HCT116 (cell line): ENCODE measurements at regions not wholly inside any gene's neighbourhood (a gene's known extent, or its start where the extent isn't known, plus 50 kb on each side); places are given as distances from the start of the nearest gene placed in this dataset.

ENCODE experiments used
- ATAC-seq: fragments of 200-7000 bp; cut with Tn5 transposase; 2 replicates; pipeline ENCODE4 v1.9.1; 2020; ENCODE audit warnings: mild to moderate bottlenecking, moderate library complexity
- BruUV-seq: library from RNA; stranded (reverse); fragments of 400-500 nt; replicated peaks from 2 replicates; lab custom pipeline; 2021; lab: Mats Ljungman, UMichigan
- CTCF ChIA-PET: fragments of 300-600 bp; sonication (Branson Sonifier 250); formaldehyde crosslinking; loops from one replicate; lab custom pipeline; 2021; ENCODE audit warnings: antibody characterized with exemption; lab: Charles Lee
- POLR2A ChIA-PET: fragments of 300-600, 350-600 bp; sonication (Branson Sonifier 250); formaldehyde crosslinking; loops from one replicate; lab custom pipeline; 2021; ENCODE audit warnings: antibody characterized with exemption; lab: Charles Lee
- RAD21 ChIA-PET, 2 experiments: fragments of 300-600 bp; sonication (Branson Sonifier 250); formaldehyde crosslinking; loops; one replicate each; lab custom pipeline; 2023; ENCODE audit warnings: low total read pairs in 2 of 2; ENCODE audit not compliant: uncharacterized antibody in 2 of 2, unreplicated experiment in 2 of 2, low non-redundant PET in 1 of 2; lab: Charles Lee
- DNase-seq: peaks from one replicate; pipeline ENCODE4 v3.0.0-alpha.2; 2010; ENCODE audit warnings: low read depth, low spot score
- H2AFZ ChIP-seq: fragments of 200-600 bp; shearing (Covaris generic), sonication (generic); 2 replicates; pipeline ENCODE4 v1.6.1; 2017; ENCODE audit warnings: low read depth, mixed run types, mixed read lengths, antibody characterized with exemption, low read length; ENCODE audit not compliant: poor library complexity, severe bottlenecking
- H3K27ac ChIP-seq: 2 replicates; pipeline ENCODE4 v1.5.1; 2012; ENCODE audit warnings: low read depth, low read length
- H3K27me3 ChIP-seq: fragments of 200-600 bp; sonication (generic); 2 replicates; pipeline ENCODE4 v1.6.1; 2016; ENCODE audit warnings: mixed run types, low read length, mixed read lengths; ENCODE audit not compliant: insufficient read depth
- H3K36me3 ChIP-seq, 2 experiments: fragments of 200-500 bp in 1 of 2; fragments of 200-600 bp in 1 of 2; sonication (Bioruptor generic) in 1 of 2; sonication (generic) in 1 of 2; 2 replicates each; pipeline versions ENCODE4 v1.5.1 to v1.6.1; 2014 to 2016; ENCODE audit warnings: low read length in 2 of 2, inconsistent platforms in 1 of 2, mixed read lengths in 1 of 2, mixed run types in 1 of 2; ENCODE audit not compliant: insufficient read depth in 2 of 2, control insufficient read depth in 1 of 2
- H3K4me1 ChIP-seq, 2 experiments: fragments of 200-600 bp in 1 of 2; sonication (generic) in 1 of 2; 2 replicates each; pipeline versions ENCODE4 v1.5.1 to v1.6.1; 2012 to 2017; ENCODE audit warnings: low read length in 2 of 2, inconsistent platforms in 1 of 2, mild to moderate bottlenecking in 1 of 2, mixed read lengths in 1 of 2, mixed run types in 1 of 2, moderate library complexity in 1 of 2; ENCODE audit not compliant: insufficient read depth in 2 of 2, control insufficient read depth in 1 of 2
- H3K4me2 ChIP-seq: fragments of 200-600 bp; sonication (generic); 2 replicates; pipeline ENCODE4 v1.6.1; 2017; ENCODE audit warnings: mixed run types, low read length, mixed read lengths
- H3K4me3 ChIP-seq, 2 experiments: fragments of 200-600 bp in 1 of 2; sonication (generic) in 1 of 2; replicated peaks in 1 of 2; 2 replicates each; pipeline ENCODE4 v1.5.1; 2011 to 2016; ENCODE audit warnings: low read length in 2 of 2, control low read depth in 1 of 2, low read depth in 1 of 2, mild to moderate bottlenecking in 1 of 2, mixed read lengths in 1 of 2, mixed run types in 1 of 2
- H3K79me2 ChIP-seq: fragments of 200-600 bp; sonication (generic); 2 replicates; pipeline ENCODE4 v1.6.1; 2017; ENCODE audit warnings: mild to moderate bottlenecking, mixed run types, low read length, moderate library complexity, mixed read lengths; ENCODE audit not compliant: insufficient read depth
- H3K9ac ChIP-seq: fragments of 200-600 bp; sonication (generic); 2 replicates; pipeline ENCODE4 v1.6.1; 2016; ENCODE audit warnings: low read length, mixed read lengths
- H3K9me2 ChIP-seq: fragments of 200-600 bp; sonication (generic), shearing (Covaris generic); 2 replicates; pipeline ENCODE4 v1.6.1; 2017; ENCODE audit warnings: mixed run types, mild to moderate bottlenecking, moderate library complexity; ENCODE audit not compliant: insufficient read depth
- H3K9me3 ChIP-seq, 2 experiments: fragments of 200-500 bp in 1 of 2; fragments of 200-600 bp in 1 of 2; sonication (Bioruptor generic) in 1 of 2; sonication (generic) in 1 of 2; 2 replicates each; pipeline ENCODE4 v1.6.1; 2014 to 2017; ENCODE audit warnings: low read length in 2 of 2, mixed read lengths in 2 of 2, inconsistent platforms in 1 of 2, low read depth in 1 of 2, mild to moderate bottlenecking in 1 of 2, mixed run types in 1 of 2, moderate library complexity in 1 of 2; ENCODE audit not compliant: control insufficient read depth in 1 of 2, insufficient read depth in 1 of 2
- H4K20me1 ChIP-seq: fragments of 200-600 bp; sonication (generic), shearing (Covaris generic); 2 replicates; pipeline ENCODE4 v1.6.1; 2017; ENCODE audit warnings: mixed run types, mild to moderate bottlenecking, moderate library complexity; ENCODE audit not compliant: insufficient read depth
- ATF3 ChIP-seq: IDR thresholded peaks from 2 replicates; pipeline ENCODE4 v1.6.1; 2012
- CBX3 ChIP-seq: IDR thresholded peaks from 2 replicates; pipeline ENCODE4 v1.6.1; 2012; ENCODE audit warnings: low read depth
- CTCF ChIP-seq, 3 experiments: fragments of 200-600 bp in 1 of 3; sonication (generic) in 1 of 3; IDR thresholded peaks in 2 of 3; conservative IDR thresholded peaks in 1 of 3; 2 replicates each; pipeline ENCODE4 v1.5.1; 2012 to 2017; ENCODE audit warnings: low read depth in 2 of 3, low read length in 2 of 3, antibody characterized with exemption in 1 of 3, borderline replicate concordance in 1 of 3, control low read depth in 1 of 3, mild to moderate bottlenecking in 1 of 3, mixed read lengths in 1 of 3, mixed run types in 1 of 3, moderate library complexity in 1 of 3; ENCODE audit not compliant: insufficient read depth in 1 of 3
- EZH2 ChIP-seq: fragments of 200-600 bp; sonication (generic); IDR thresholded peaks from 2 replicates; pipeline ENCODE4 v1.6.1; 2017; ENCODE audit warnings: antibody characterized with exemption, mixed run types
- EZH2phosphoT487 ChIP-seq: fragments of 200-600 bp; IDR thresholded peaks from 2 replicates; pipeline ENCODE4 v1.6.1; 2018; ENCODE audit warnings: antibody characterized with exemption, borderline replicate concordance
- FOSL1 ChIP-seq: IDR thresholded peaks from 2 replicates; pipeline ENCODE4 v1.6.1; 2012; ENCODE audit warnings: low read depth
- JUND ChIP-seq: IDR thresholded peaks from 2 replicates; pipeline ENCODE4 v1.6.1; 2012
- MAX ChIP-seq: IDR thresholded peaks from 2 replicates; pipeline ENCODE4 v1.6.1; 2012
- POLR2A ChIP-seq: IDR thresholded peaks from 2 replicates; pipeline ENCODE4 v1.7.0; 2011; ENCODE audit warnings: borderline replicate concordance; ENCODE audit not compliant: insufficient read depth, insufficient read length; ENCODE audit errors: extremely low read depth
- POLR2AphosphoS5 ChIP-seq: IDR thresholded peaks from 2 replicates; pipeline ENCODE4 v1.6.1; 2011; ENCODE audit warnings: mild to moderate bottlenecking, low read depth, low read length, moderate library complexity
- RAD21 ChIP-seq: IDR thresholded peaks from 2 replicates; pipeline ENCODE4 v1.6.1; 2012; ENCODE audit warnings: low read depth, mild to moderate bottlenecking
- SP1 ChIP-seq: IDR thresholded peaks from 2 replicates; pipeline ENCODE4 v1.6.1; 2012; ENCODE audit warnings: low read depth
- SRF ChIP-seq: IDR thresholded peaks from 2 replicates; pipeline ENCODE4 v1.6.1; 2012; ENCODE audit warnings: low read depth
- YY1 ChIP-seq: IDR thresholded peaks from 2 replicates; pipeline ENCODE4 v1.6.1; 2011; ENCODE audit warnings: low read length, low read depth, moderate library complexity, mild to moderate bottlenecking; ENCODE audit not compliant: insufficient replicate concordance; ENCODE audit errors: extremely low read depth
- ZFX ChIP-seq: fragments of 450-650 bp; IDR thresholded peaks from 2 replicates; pipeline ENCODE4 v1.6.1; 2017
- ZNF274 ChIP-seq: fragments of 200-500 bp; sonication (Bioruptor generic); IDR thresholded peaks from 2 replicates; pipeline ENCODE4 v1.6.1; 2014; ENCODE audit warnings: mild to moderate bottlenecking, low read depth, low read length, inconsistent platforms
- intact Hi-C: fragments of 100-400 bp; cut with micrococcal nuclease; formaldehyde crosslinking; loops from 2 replicates; pipeline ENCODE4 v1.10.0; 2022

GRCh38 chr5:38670878-38671277 is 114.4 kb upstream of the LIFR start:
- no peak for DNase-seq
- no peak for TF ChIP-seq SRF
- no peak for TF ChIP-seq ATF3
- no peak for TF ChIP-seq CBX3
- TF ChIP-seq EZH2phosphoT487, result no peak
- TF ChIP-seq POLR2A, result no peak
- no peak for TF ChIP-seq ZNF274
- no peak for TF ChIP-seq ZFX
- no peak for TF ChIP-seq SP1
- no peak for TF ChIP-seq JUND
- no peak for TF ChIP-seq POLR2AphosphoS5
- no peak for TF ChIP-seq CTCF (IDR thresholded peaks at IDR 0.05 in 2 of 3, conservative IDR thresholded peaks at IDR 0.05 in 1 of 3; ENCODE audit: borderline replicate concordance in 1 of 3, insufficient read depth in 1 of 3, low read depth in 2 of 3, low read length in 2 of 3)
- TF ChIP-seq FOSL1, result no peak
- no peak for TF ChIP-seq RAD21
- no peak for TF ChIP-seq MAX
- no peak for TF ChIP-seq YY1
- TF ChIP-seq EZH2, result no peak
- TF ChIP-seq, all 23 proteins: peak for 0
- intact Hi-C loops, result loop anchor here (5.0 kb wide), 1 partner anchor 136 kb away; no protein-coding TSS in a partner anchor
- ChIA-PET RAD21 (no interaction called here), CTCF (no interaction called here), POLR2A (no interaction called here)
- no peaks in the 10 kb centered on the region for H3K36me3 ChIP-seq
- H3K9ac ChIP-seq, result no peak overlapping the region
- no TSS peak for BruUV-seq
- H3K4me2 ChIP-seq, result no peak overlapping the region
- no peaks in the 10 kb centered on the region; the same call in none of the 2 replicates for H3K9me2 ChIP-seq
- no peaks in the 10 kb centered on the region for H3K79me2 ChIP-seq
- H2AFZ ChIP-seq, result no peak overlapping the region
- H3K27me3 ChIP-seq, result no peaks in the 10 kb centered on the region
- ATAC-seq, result no peak
- H3K4me1 ChIP-seq, result no peaks in the 10 kb centered on the region
- H3K27ac ChIP-seq, result no peak overlapping the region
- H3K9me3 ChIP-seq, result no peaks in the 10 kb centered on the region
- H4K20me1 ChIP-seq, result no peaks in the 10 kb centered on the region
- H3K4me3 ChIP-seq, result no peak overlapping the region
